Right atrium auricular region (tissue), 2 donors: ENCODE measurements at regions not wholly inside any gene's neighbourhood (a gene's known extent, or its start where the extent isn't known, plus 50 kb on each side); places are given as distances from the start of the nearest gene placed in this dataset.
"Not testable (repeated sequence)": the region's sequence is repeated elsewhere in the genome, so short reads cannot be mapped to it uniquely, and the experiment has no call there.

ENCODE experiments used
- DNase-seq: peaks from one replicate; pipeline ENCODE4 v3.0.0-alpha.2; 2019; ENCODE audit warnings: low spot score
- H3K27ac ChIP-seq, 2 donors: fragments of 200-600 bp; sonication (generic); 1 replicate in 1 of 2; 2 replicates in 1 of 2; pipeline ENCODE4 v1.5.1; 2016 to 2019
- H3K27me3 ChIP-seq, 2 donors: fragments of 200-600 bp; sonication (generic); one replicate each; pipeline versions ENCODE4 v1.5.1 to v1.6.0; 2017 to 2019
- H3K36me3 ChIP-seq: fragments of 200-600 bp; sonication (generic); one replicate; pipeline ENCODE4 v1.5.1; 2016
- H3K4me1 ChIP-seq, 2 donors: fragments of 200-600 bp; sonication (generic); one replicate each; pipeline versions ENCODE4 v1.5.1 to v1.6.0; 2017 to 2019
- H3K4me3 ChIP-seq, 2 donors: fragments of 200-600 bp; sonication (generic); 1 replicate in 1 of 2; 2 replicates in 1 of 2; pipeline ENCODE4 v1.5.1; 2017 to 2019; ENCODE audit warnings: mild to moderate bottlenecking in 1 of 2, moderate library complexity in 1 of 2
- H3K9me3 ChIP-seq, 2 donors: fragments of 200-600 bp; sonication (generic); one replicate each; pipeline ENCODE4 v1.5.1; 2019

GRCh38 chr1:120941066-120941465 is 51.5 kb downstream of the PPIAL4A start:
- not testable (repeated sequence) for H3K36me3 ChIP-seq, DNase-seq, H3K4me3 ChIP-seq, H3K27me3 ChIP-seq, H3K27ac ChIP-seq, H3K4me1 ChIP-seq, H3K9me3 ChIP-seq

- H3K36me3 ChIP-seq, H3K27me3 ChIP-seq, DNase-seq, H3K9me3 ChIP-seq, H3K4me1 ChIP-seq: not testable (repeated sequence)
- H3K4me3 ChIP-seq = peak overlapping the region; percentile 36 to 49
- H3K27ac ChIP-seq = peak overlapping the region in 1 of 2 donors; percentile 64
These were observed 52.3 kb downstream of the PPIAL4A start for GRCh38 chr1:120941836-120942217.

- H3K9me3 ChIP-seq, H3K27me3 ChIP-seq, H3K4me1 ChIP-seq, H3K36me3 ChIP-seq: not testable (repeated sequence)
- peak overlapping the region; percentile 43 to 64 for H3K27ac ChIP-seq
- DNase-seq = peak; percentile 73
- H3K4me3 ChIP-seq = peak overlapping the region; percentile 36 to 49
These were observed 52.8 kb downstream of the PPIAL4A start for GRCh38 chr1:120942218-120942944.

- not testable (repeated sequence) for H3K27ac ChIP-seq, DNase-seq, H3K9me3 ChIP-seq, H3K4me1 ChIP-seq, H3K27me3 ChIP-seq, H3K4me3 ChIP-seq, H3K36me3 ChIP-seq
These were observed 53.4 kb downstream of the PPIAL4A start for GRCh38 chr1:120942945-120943319.

GRCh38 chr1:120944691-120945090 is 55.1 kb downstream of the PPIAL4A start:
- not testable (repeated sequence) for DNase-seq

GRCh38 chr1:120945122-120945521 is 55.6 kb downstream of the PPIAL4A start:
- H3K4me1 ChIP-seq, DNase-seq, H3K4me3 ChIP-seq, H3K27me3 ChIP-seq, H3K36me3 ChIP-seq, H3K9me3 ChIP-seq, H3K27ac ChIP-seq: not testable (repeated sequence)

More at GRCh38 chr1:120944691-120945090, 55.1 kb downstream of the PPIAL4A start:
- not testable (repeated sequence) for H3K27me3 ChIP-seq, H3K36me3 ChIP-seq, H3K4me3 ChIP-seq, H3K9me3 ChIP-seq, H3K27ac ChIP-seq, H3K4me1 ChIP-seq

GRCh38 chr1:120947114-120947513 is 57.5 kb downstream of the PPIAL4A start:
- H3K36me3 ChIP-seq, H3K27ac ChIP-seq, DNase-seq, H3K9me3 ChIP-seq, H3K27me3 ChIP-seq, H3K4me3 ChIP-seq, H3K4me1 ChIP-seq: not testable (repeated sequence)

GRCh38 chr1:120949724-120950123 is 60.2 kb downstream of the PPIAL4A start:
- not testable (repeated sequence) for H3K4me3 ChIP-seq, H3K36me3 ChIP-seq, H3K27ac ChIP-seq, H3K27me3 ChIP-seq, H3K4me1 ChIP-seq, DNase-seq, H3K9me3 ChIP-seq

- DNase-seq, H3K4me1 ChIP-seq, H3K27ac ChIP-seq, H3K9me3 ChIP-seq, H3K27me3 ChIP-seq, H3K36me3 ChIP-seq, H3K4me3 ChIP-seq: not testable (repeated sequence)
These were observed 61.1 kb downstream of the PPIAL4A start for GRCh38 chr1:120950633-120951032.

GRCh38 chr1:120951100-120951499 is 61.5 kb downstream of the PPIAL4A start:
- H3K4me3 ChIP-seq, H3K27me3 ChIP-seq, DNase-seq, H3K27ac ChIP-seq, H3K36me3 ChIP-seq, H3K4me1 ChIP-seq, H3K9me3 ChIP-seq: not testable (repeated sequence)

GRCh38 chr1:120952207-120952870 is 62.8 kb downstream of the PPIAL4A start:
- H3K36me3 ChIP-seq, H3K27ac ChIP-seq, DNase-seq, H3K4me1 ChIP-seq, H3K9me3 ChIP-seq, H3K4me3 ChIP-seq, H3K27me3 ChIP-seq: not testable (repeated sequence)

- not testable (repeated sequence) for H3K36me3 ChIP-seq, H3K4me1 ChIP-seq, H3K27ac ChIP-seq, H3K27me3 ChIP-seq, DNase-seq, H3K9me3 ChIP-seq, H3K4me3 ChIP-seq
These were observed 63.3 kb downstream of the PPIAL4A start for GRCh38 chr1:120952871-120953265.
